HL-60 (cell line): ENCODE measurements at regions not wholly inside any gene's neighbourhood (a gene's known extent, or its start where the extent isn't known, plus 50 kb on each side); places are given as distances from the start of the nearest gene placed in this dataset.

Experiments
- DNase-seq, 2 experiments: peaks; one replicate each; pipeline ENCODE4 v3.0.0-alpha.2; 2010 to 2020; ENCODE audit warnings: low read depth in 1 of 2, low spot score in 1 of 2
- H3K27ac ChIP-seq: fragments of 250-450 bp; sonication (Bioruptor Pico); replicated peaks from 2 replicates; pipeline ENCODE4 v1.5.1; 2020; ENCODE audit warnings: mild to moderate bottlenecking, moderate library complexity
- H3K27me3 ChIP-seq: fragments of 250-450 bp; sonication (Bioruptor Pico); 2 replicates; pipeline ENCODE4 v1.5.1; 2021; ENCODE audit warnings: mild to moderate bottlenecking, moderate library complexity; ENCODE audit not compliant: insufficient read depth, poor library complexity, severe bottlenecking
- H3K4me3 ChIP-seq: replicated peaks from 2 replicates; pipeline ENCODE4 v1.5.1; 2011; ENCODE audit warnings: mild to moderate bottlenecking, control low read depth, low read length; ENCODE audit not compliant: insufficient read depth
- CTCF ChIP-seq: IDR thresholded peaks from one replicate; pipeline ENCODE4 v1.5.1; 2011; ENCODE audit warnings: low read length, control low read depth, inconsistent platforms; ENCODE audit not compliant: insufficient read depth
- GABPA ChIP-seq: IDR thresholded peaks from 2 replicates; pipeline ENCODE4 v1.6.1; 2012; ENCODE audit warnings: low read depth
- POLR2AphosphoS5 ChIP-seq: IDR thresholded peaks from 2 replicates; pipeline ENCODE4 v1.6.1; 2012; ENCODE audit warnings: low read depth
- REST ChIP-seq: IDR thresholded peaks from 2 replicates; pipeline ENCODE4 v1.6.1; 2012; ENCODE audit warnings: low read depth; ENCODE audit not compliant: insufficient replicate concordance
- SPI1 ChIP-seq: IDR thresholded peaks from 2 replicates; pipeline ENCODE4 v1.6.1; 2012; ENCODE audit warnings: low read depth, mild to moderate bottlenecking, borderline replicate concordance

- TF ChIP-seq POLR2AphosphoS5 (no peak), CTCF (no peak), SPI1 (no peak), REST (no peak), GABPA (no peak)
- no peak for DNase-seq
- H3K4me3 ChIP-seq: no peak overlapping the region
Observed at GRCh38 chr3:117651246-117651645, 941.7 kb downstream of the TUSC7 start.

GRCh38 chr3:117656391-117656790 is 946.8 kb downstream of the TUSC7 start:
- DNase-seq: no peak
- Histone ChIP-seq H3K4me3 (no peak overlapping the region), H3K27me3 (no peaks in the 10 kb centered on the region), H3K27ac (no peak overlapping the region)
- TF ChIP-seq SPI1 (no peak), CTCF (no peak), REST (no peak), GABPA (no peak), POLR2AphosphoS5 (no peak)

More at GRCh38 chr3:117651246-117651645, 941.7 kb downstream of the TUSC7 start:
- H3K27me3 ChIP-seq: no peaks in the 10 kb centered on the region
- H3K27ac ChIP-seq: no peak overlapping the region

GRCh38 chr3:117657278-117657677 is 947.7 kb downstream of the TUSC7 start:
- no peak overlapping the region for H3K4me3 ChIP-seq
- no peaks in the 10 kb centered on the region for H3K27me3 ChIP-seq
- TF ChIP-seq GABPA (no peak), REST (no peak), SPI1 (no peak), POLR2AphosphoS5 (no peak), CTCF (no peak)
- no peak overlapping the region for H3K27ac ChIP-seq
- DNase-seq: no peak
